HCT116 (cell line): ENCODE measurements at regions not wholly inside any gene's neighbourhood (a gene's known extent, or its start where the extent isn't known, plus 50 kb on each side); places are given as distances from the start of the nearest gene placed in this dataset.

Experiments
- ATF3 ChIP-seq: IDR thresholded peaks from 2 replicates; pipeline ENCODE4 v1.6.1; 2012
- CTCF ChIP-seq, 3 experiments: fragments of 200-600 bp in 1 of 3; sonication (generic) in 1 of 3; IDR thresholded peaks in 2 of 3; conservative IDR thresholded peaks in 1 of 3; 2 replicates each; pipeline ENCODE4 v1.5.1; 2012 to 2017; ENCODE audit warnings: low read depth in 2 of 3, low read length in 2 of 3, antibody characterized with exemption in 1 of 3, borderline replicate concordance in 1 of 3, control low read depth in 1 of 3, mild to moderate bottlenecking in 1 of 3, mixed read lengths in 1 of 3, mixed run types in 1 of 3, moderate library complexity in 1 of 3; ENCODE audit not compliant: insufficient read depth in 1 of 3
- POLR2A ChIP-seq: IDR thresholded peaks from 2 replicates; pipeline ENCODE4 v1.7.0; 2011; ENCODE audit warnings: borderline replicate concordance; ENCODE audit not compliant: insufficient read depth, insufficient read length; ENCODE audit errors: extremely low read depth
- POLR2AphosphoS5 ChIP-seq: IDR thresholded peaks from 2 replicates; pipeline ENCODE4 v1.6.1; 2011; ENCODE audit warnings: mild to moderate bottlenecking, low read depth, low read length, moderate library complexity

GRCh38 chr12:131487388-131488124 is 223.3 kb upstream of the SFSWAP start:
- TF ChIP-seq ATF3 (no peak), POLR2A (no peak), CTCF (IDR thresholded peaks at IDR 0.05 in 2 of 3, conservative IDR thresholded peaks at IDR 0.05 in 1 of 3; ENCODE audit: borderline replicate concordance in 1 of 3, insufficient read depth in 1 of 3, low read depth in 2 of 3, low read length in 2 of 3) (no peak), POLR2AphosphoS5 (no peak)
